Neutrophil (primary cell): ENCODE measurements at regions not wholly inside any gene's neighbourhood (a gene's known extent, or its start where the extent isn't known, plus 50 kb on each side); places are given as distances from the start of the nearest gene placed in this dataset.

Source experiments
- H3K27ac ChIP-seq: fragments of 200-600 bp; sonication (generic); 2 replicates; pipeline ENCODE4 v1.5.1; 2016; ENCODE audit warnings: mild to moderate bottlenecking, moderate library complexity
- H3K27me3 ChIP-seq: fragments of 200-600 bp; sonication (generic); 2 replicates; pipeline ENCODE4 v1.6.0; 2016; ENCODE audit warnings: mild to moderate bottlenecking
- H3K36me3 ChIP-seq: fragments of 200-600 bp; sonication (generic); 2 replicates; pipeline ENCODE4 v1.5.1; 2017
- H3K4me1 ChIP-seq, 2 experiments: fragments of 200-600 bp in 1 of 2; sonication (generic) in 1 of 2; 1 replicate in 1 of 2; 2 replicates in 1 of 2; pipeline versions ENCODE4 v1.5.1 to v1.6.1; 2013 to 2016; ENCODE audit warnings: low read depth in 1 of 2, low read length in 1 of 2, mild to moderate bottlenecking in 1 of 2, moderate library complexity in 1 of 2; ENCODE audit not compliant: control insufficient read depth in 1 of 2, insufficient read depth in 1 of 2
- H3K4me3 ChIP-seq, 2 experiments: fragments of 200-600 bp in 1 of 2; sonication (generic) in 1 of 2; 1 replicate in 1 of 2; 2 replicates in 1 of 2; pipeline ENCODE4 v1.5.1; 2013 to 2016; ENCODE audit warnings: low read depth in 1 of 2, low read length in 1 of 2, mild to moderate bottlenecking in 1 of 2, moderate library complexity in 1 of 2
- H3K9me3 ChIP-seq: fragments of 200-600 bp; sonication (generic); 2 replicates; pipeline ENCODE4 v1.5.1; 2016
- TF ChIP-seq, protein P1 (sequence below): fragments of 200-600 bp; sonication (generic); IDR thresholded peaks from 2 replicates; pipeline ENCODE4 v1.5.1; 2016; ENCODE audit warnings: antibody characterized with exemption

DNA sequence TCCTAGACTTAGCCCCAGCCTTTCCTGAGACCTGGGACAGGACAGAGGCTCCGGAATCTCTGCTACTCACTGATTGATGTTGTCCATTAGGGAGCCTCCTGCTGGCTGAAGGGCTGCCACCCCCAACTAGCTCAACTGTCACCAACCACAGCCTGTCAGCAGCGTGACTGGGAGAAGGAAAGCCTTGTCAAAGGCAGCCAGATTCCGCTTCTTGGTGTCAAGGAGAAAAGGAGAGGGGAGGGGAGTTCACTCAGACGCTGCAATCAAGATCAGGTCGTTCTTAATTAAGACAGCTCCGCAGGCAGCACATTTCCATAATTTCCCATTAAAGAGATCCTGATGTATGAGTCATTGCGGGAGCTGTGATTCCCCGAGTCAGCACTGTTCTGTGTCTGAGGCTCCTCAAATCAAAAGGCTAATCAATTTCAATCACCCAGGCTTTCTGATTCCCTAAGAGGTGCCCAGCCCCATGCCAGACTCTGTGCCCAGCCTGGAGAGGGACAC, 152.8 kb upstream of the ZBED5 start:
- Histone ChIP-seq H3K27ac (no peak overlapping the region), H3K9me3 (no peaks in the 10 kb centered on the region), H3K4me1 (no peaks in the 10 kb centered on the region), H3K4me3 (no peak overlapping the region), H3K36me3 (no peaks in the 10 kb centered on the region), H3K27me3 (peaks cover 43% of the 10 kb centered on the region)
- TF ChIP-seq, protein P1, sequence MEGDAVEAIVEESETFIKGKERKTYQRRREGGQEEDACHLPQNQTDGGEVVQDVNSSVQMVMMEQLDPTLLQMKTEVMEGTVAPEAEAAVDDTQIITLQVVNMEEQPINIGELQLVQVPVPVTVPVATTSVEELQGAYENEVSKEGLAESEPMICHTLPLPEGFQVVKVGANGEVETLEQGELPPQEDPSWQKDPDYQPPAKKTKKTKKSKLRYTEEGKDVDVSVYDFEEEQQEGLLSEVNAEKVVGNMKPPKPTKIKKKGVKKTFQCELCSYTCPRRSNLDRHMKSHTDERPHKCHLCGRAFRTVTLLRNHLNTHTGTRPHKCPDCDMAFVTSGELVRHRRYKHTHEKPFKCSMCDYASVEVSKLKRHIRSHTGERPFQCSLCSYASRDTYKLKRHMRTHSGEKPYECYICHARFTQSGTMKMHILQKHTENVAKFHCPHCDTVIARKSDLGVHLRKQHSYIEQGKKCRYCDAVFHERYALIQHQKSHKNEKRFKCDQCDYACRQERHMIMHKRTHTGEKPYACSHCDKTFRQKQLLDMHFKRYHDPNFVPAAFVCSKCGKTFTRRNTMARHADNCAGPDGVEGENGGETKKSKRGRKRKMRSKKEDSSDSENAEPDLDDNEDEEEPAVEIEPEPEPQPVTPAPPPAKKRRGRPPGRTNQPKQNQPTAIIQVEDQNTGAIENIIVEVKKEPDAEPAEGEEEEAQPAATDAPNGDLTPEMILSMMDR, result no peak

GRCh38 chr11:11009179-11009578, 151.3 kb upstream of the ZBED5 start:
- TF ChIP-seq, protein P1, result no peak
- H3K27me3 ChIP-seq, result peaks cover 43% of the 10 kb centered on the region

DNA sequence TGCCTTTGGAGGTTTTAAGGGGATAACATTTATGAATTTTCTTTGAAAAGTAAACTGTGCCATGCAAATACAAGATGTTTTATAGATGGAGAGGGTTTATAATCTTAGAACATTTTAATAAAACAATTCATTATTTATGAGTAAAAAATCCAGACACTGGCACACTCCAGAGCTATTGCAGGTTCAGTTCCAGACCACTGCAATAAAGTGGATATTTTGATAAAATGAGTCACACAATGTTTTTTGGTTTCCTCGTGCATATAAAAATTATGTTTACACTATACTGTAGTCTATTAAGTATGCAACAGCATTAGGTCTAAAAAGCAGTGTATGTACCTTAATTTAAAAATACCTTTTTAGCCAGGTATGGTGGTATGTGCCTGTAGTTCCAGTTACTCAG, 146.2 kb upstream of the ZBED5 start:
- H3K9me3 ChIP-seq, result no peaks in the 10 kb centered on the region
- no peaks in the 10 kb centered on the region for H3K36me3 ChIP-seq
- H3K4me1 ChIP-seq, result no peaks in the 10 kb centered on the region
- no peak overlapping the region for H3K27ac ChIP-seq
- TF ChIP-seq, protein P1, result no peak
- no peak overlapping the region for H3K4me3 ChIP-seq
- H3K27me3 ChIP-seq, result peaks cover 28% of the 10 kb centered on the region

More at GRCh38 chr11:11009179-11009578, 151.3 kb upstream of the ZBED5 start:
- Histone ChIP-seq H3K9me3 (no peaks in the 10 kb centered on the region), H3K36me3 (no peaks in the 10 kb centered on the region), H3K4me3 (no peak overlapping the region), H3K27ac (no peak overlapping the region), H3K4me1 (no peaks in the 10 kb centered on the region)

DNA sequence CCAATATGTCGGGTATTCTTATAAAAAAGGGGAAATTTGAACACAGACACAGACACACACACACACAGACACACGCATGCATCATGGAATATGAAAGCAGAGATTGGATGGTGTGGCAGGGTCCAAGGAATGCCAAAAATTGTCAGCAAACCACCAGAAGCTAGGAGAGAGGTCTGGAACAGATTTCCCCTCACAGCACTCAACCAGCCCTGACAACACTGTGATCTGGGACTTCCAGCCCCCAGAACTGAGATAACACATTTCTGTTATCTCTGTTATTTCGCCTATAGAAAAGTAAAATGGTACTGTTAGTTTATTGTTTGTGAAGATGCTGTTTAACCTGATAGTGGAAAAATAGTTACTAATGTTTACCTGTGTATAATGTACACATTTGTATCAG, 145.4 kb upstream of the ZBED5 start:
- no peak overlapping the region for H3K27ac ChIP-seq
- TF ChIP-seq, protein P1, result no peak
- H3K36me3 ChIP-seq, result no peaks in the 10 kb centered on the region
- peaks cover 27% of the 10 kb centered on the region for H3K27me3 ChIP-seq
- no peak overlapping the region for H3K4me3 ChIP-seq
- H3K4me1 ChIP-seq, result no peaks in the 10 kb centered on the region
- H3K9me3 ChIP-seq, result no peaks in the 10 kb centered on the region

- Histone ChIP-seq H3K27me3 (peaks cover 21% of the 10 kb centered on the region), H3K36me3 (no peaks in the 10 kb centered on the region)
- TF ChIP-seq, protein P1, result no peak
These were observed 142.9 kb upstream of the ZBED5 start for GRCh38 chr11:11000579-11001283.

More at GRCh38 chr11:11000579-11001283, 142.9 kb upstream of the ZBED5 start:
- no peak overlapping the region for H3K4me3 ChIP-seq
- H3K27ac ChIP-seq, result no peak overlapping the region
- no peaks in the 10 kb centered on the region for H3K4me1 ChIP-seq
- no peaks in the 10 kb centered on the region for H3K9me3 ChIP-seq
